Muscle layer of colon (tissue), 2 donors: ENCODE measurements at regions not wholly inside any gene's neighbourhood (a gene's known extent, or its start where the extent isn't known, plus 50 kb on each side); places are given as distances from the start of the nearest gene placed in this dataset.

Experiments used
- H3K27ac ChIP-seq: one replicate; pipeline ENCODE4 v1.7.0; 2013; ENCODE audit warnings: low read depth, mild to moderate bottlenecking, low read length, moderate library complexity
- H3K27me3 ChIP-seq, 2 donors: one replicate each; pipeline ENCODE4 v1.7.0; 2013; ENCODE audit warnings: low read length in 2 of 2, mild to moderate bottlenecking in 2 of 2; ENCODE audit not compliant: insufficient read depth in 2 of 2, control insufficient read depth in 1 of 2
- H3K36me3 ChIP-seq: one replicate; pipeline ENCODE4 v1.7.0; 2013; ENCODE audit warnings: mild to moderate bottlenecking, low read length; ENCODE audit not compliant: insufficient read depth
- H3K4me1 ChIP-seq: one replicate; pipeline ENCODE4 v1.7.0; 2013; ENCODE audit warnings: mild to moderate bottlenecking, low read length; ENCODE audit not compliant: insufficient read depth
- H3K4me3 ChIP-seq, 2 donors: one replicate each; pipeline ENCODE4 v1.7.0; 2013; ENCODE audit warnings: low read length in 2 of 2, low read depth in 1 of 2, mild to moderate bottlenecking in 1 of 2, moderate library complexity in 1 of 2
- H3K9ac ChIP-seq: one replicate; pipeline ENCODE4 v1.7.0; 2013; ENCODE audit warnings: low read length
- H3K9me3 ChIP-seq: one replicate; pipeline ENCODE4 v1.7.0; 2013; ENCODE audit warnings: mild to moderate bottlenecking, low read length
- donor health status: abdominal sarcoma.
- donor health status: Adenocarcinoma of cecum.

DNA sequence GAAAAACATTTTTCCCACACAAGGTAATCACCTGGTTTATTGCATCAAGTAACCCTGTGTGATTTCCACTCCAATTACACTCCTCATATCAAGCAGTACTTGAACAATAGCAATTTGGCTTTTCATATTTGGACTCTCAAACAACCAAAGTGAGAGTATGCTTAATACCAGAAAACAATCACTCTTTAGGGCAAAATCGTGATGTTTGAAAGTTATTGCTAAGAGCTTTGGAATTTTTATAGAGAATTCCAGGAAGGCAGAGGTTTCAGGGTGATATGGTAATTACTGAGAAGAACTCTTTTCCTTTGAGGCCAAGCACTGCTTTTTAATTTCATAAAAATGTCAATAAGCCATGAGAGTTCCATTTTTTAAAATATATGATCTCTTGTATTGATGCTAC is 779.5 kb upstream of the LRRTM1 start:
- Histone ChIP-seq H3K9me3 (no peaks in the 10 kb centered on the region), H3K9ac (no peak overlapping the region), H3K4me1 (no peaks in the 10 kb centered on the region), H3K27ac (no peak overlapping the region), H3K27me3 (no peaks in the 10 kb centered on the region), H3K4me3 (no peak overlapping the region), H3K36me3 (no peaks in the 10 kb centered on the region)

DNA sequence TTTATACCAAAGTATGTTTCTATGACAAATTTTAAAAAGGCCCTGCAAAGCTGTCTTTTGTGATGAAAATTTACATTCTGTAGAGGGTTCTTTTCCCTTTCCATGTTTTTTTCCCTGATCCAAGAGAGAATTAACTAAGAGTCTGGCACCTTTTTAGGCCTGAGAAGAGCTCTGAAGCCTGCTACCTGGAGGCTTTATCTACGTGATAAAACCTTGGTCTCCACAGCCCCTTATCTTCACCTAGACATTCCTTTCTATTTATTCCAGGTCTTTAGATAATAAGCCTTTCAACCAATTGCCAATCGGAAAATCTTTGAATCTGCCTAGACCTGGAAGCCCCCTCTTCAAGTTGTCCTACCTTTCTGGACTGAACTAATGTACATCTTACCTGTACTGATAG is 774.1 kb upstream of the LRRTM1 start:
- Histone ChIP-seq H3K4me3 (no peak overlapping the region), H3K9ac (no peak overlapping the region), H3K36me3 (no peaks in the 10 kb centered on the region), H3K27me3 (no peaks in the 10 kb centered on the region), H3K27ac (no peak overlapping the region), H3K4me1 (no peaks in the 10 kb centered on the region), H3K9me3 (no peaks in the 10 kb centered on the region)

DNA sequence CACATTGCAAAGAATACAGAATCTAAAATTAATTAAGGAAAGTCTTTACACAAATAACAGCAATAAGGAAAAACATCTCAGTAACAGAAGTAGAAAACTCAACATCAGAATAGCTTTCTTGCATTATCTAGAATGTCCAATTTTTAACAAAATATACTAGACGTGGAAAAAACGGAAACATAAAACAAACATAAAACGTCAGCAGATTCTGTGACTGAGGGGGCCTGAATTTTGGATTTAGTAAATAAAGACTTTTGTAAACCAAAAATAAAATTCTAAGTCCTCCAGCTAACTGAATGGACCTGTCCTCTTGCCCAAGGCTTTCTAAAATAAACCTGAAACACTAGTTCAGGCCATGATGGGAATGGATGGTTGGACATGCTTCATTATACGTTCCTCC is 773.5 kb upstream of the LRRTM1 start:
- Histone ChIP-seq H3K27ac (no peak overlapping the region), H3K4me1 (no peaks in the 10 kb centered on the region)

DNA sequence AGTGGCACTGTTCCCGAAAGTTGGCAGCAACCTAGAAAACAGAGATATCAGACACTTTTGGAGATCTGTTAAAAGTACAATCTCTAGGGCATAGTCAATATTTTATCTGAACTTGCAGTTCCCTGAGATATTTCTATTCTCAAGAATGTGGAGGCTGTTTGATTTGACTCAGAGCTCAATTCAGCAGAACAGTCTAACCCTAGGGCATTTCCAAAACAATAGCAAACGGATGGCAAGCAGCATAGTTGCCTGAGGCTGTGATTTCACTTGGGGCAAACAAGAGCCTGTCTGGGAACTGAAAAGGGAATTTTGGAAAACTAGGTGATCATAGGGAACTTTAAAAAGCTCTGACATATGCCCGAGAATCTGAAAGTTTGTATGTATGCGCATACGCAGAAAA is 772.8 kb upstream of the LRRTM1 start:
- Histone ChIP-seq H3K4me3 (no peak overlapping the region), H3K27me3 (no peaks in the 10 kb centered on the region), H3K36me3 (no peaks in the 10 kb centered on the region), H3K27ac (no peak overlapping the region), H3K9me3 (no peaks in the 10 kb centered on the region), H3K4me1 (no peaks in the 10 kb centered on the region), H3K9ac (no peak overlapping the region)

More for the DNA sequence above, 773.5 kb upstream of the LRRTM1 start:
- Histone ChIP-seq H3K9ac (no peak overlapping the region), H3K9me3 (no peaks in the 10 kb centered on the region), H3K36me3 (no peaks in the 10 kb centered on the region), H3K4me3 (no peak overlapping the region), H3K27me3 (no peaks in the 10 kb centered on the region)

DNA sequence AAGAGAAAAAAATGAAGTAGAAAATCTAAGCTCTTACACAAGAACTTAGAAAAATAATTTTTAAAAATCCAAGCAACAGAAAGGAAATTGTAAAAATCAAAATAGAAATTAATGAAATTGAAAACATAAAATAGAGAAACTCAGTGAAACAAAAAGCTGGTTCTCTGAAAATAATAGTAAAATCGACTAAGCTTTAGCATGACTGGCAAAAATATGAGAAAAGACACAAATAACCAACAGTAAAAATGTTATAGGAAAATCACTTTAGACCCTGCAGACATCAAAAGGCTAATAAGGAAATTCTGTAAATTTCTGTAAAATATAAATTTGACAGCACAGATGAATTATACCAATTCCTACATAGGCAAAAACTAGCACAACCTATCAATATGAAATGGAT is 768.9 kb upstream of the LRRTM1 start:
- no peak overlapping the region for H3K4me3 ChIP-seq
- H3K4me1 ChIP-seq = no peaks in the 10 kb centered on the region
- H3K27me3 ChIP-seq = no peaks in the 10 kb centered on the region
- no peaks in the 10 kb centered on the region for H3K36me3 ChIP-seq
- H3K9me3 ChIP-seq = no peaks in the 10 kb centered on the region
- H3K9ac ChIP-seq = no peak overlapping the region
- no peak overlapping the region for H3K27ac ChIP-seq

- Histone ChIP-seq H3K9ac (no peak overlapping the region), H3K9me3 (no peaks in the 10 kb centered on the region), H3K4me1 (no peaks in the 10 kb centered on the region), H3K27ac (no peak overlapping the region), H3K36me3 (no peaks in the 10 kb centered on the region), H3K4me3 (no peak overlapping the region), H3K27me3 (no peaks in the 10 kb centered on the region)
Observed at GRCh38 chr2:81068144-81068543, 763.6 kb upstream of the LRRTM1 start.

- H3K27ac ChIP-seq = no peak overlapping the region
- H3K4me3 ChIP-seq = no peak overlapping the region
- no peaks in the 10 kb centered on the region for H3K4me1 ChIP-seq
- no peak overlapping the region for H3K9ac ChIP-seq
- no peaks in the 10 kb centered on the region for H3K9me3 ChIP-seq
- no peaks in the 10 kb centered on the region for H3K36me3 ChIP-seq
- H3K27me3 ChIP-seq = no peaks in the 10 kb centered on the region
Observed at GRCh38 chr2:81061016-81061415, 756.5 kb upstream of the LRRTM1 start.

GRCh38 chr2:81050580-81051095 is 746.1 kb upstream of the LRRTM1 start:
- H3K36me3 ChIP-seq = no peaks in the 10 kb centered on the region
- H3K9ac ChIP-seq = no peak overlapping the region
- no peaks in the 10 kb centered on the region for H3K27me3 ChIP-seq
- H3K4me1 ChIP-seq = no peaks in the 10 kb centered on the region
- H3K4me3 ChIP-seq = no peak overlapping the region
- H3K9me3 ChIP-seq = no peaks in the 10 kb centered on the region
- no peak overlapping the region for H3K27ac ChIP-seq

GRCh38 chr2:81043681-81044080 is 739.1 kb upstream of the LRRTM1 start:
- Histone ChIP-seq H3K4me1 (no peaks in the 10 kb centered on the region), H3K27ac (no peak overlapping the region), H3K9ac (no peak overlapping the region), H3K27me3 (no peaks in the 10 kb centered on the region), H3K4me3 (no peak overlapping the region), H3K36me3 (no peaks in the 10 kb centered on the region), H3K9me3 (no peaks in the 10 kb centered on the region)

DNA sequence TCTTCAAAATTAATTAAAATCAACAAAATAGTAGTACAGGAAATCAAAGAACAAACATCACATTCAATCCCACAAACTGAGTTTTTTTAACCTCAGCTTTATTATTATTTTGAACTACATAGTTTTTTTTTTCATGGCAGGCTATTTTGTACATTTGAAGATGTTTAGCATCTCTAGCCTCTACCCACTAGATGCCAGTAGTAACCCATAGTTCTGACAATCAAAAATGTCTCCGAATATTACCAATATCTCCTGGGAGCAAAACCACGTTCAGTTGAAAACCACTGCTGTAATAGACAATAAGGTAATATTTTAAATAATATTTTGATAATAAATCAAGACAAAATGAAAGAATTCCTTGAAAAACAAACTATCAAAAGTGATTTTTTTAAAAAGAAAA is 702.6 kb upstream of the LRRTM1 start:
- Histone ChIP-seq H3K36me3 (no peaks in the 10 kb centered on the region), H3K27me3 (no peaks in the 10 kb centered on the region), H3K9ac (no peak overlapping the region), H3K27ac (no peak overlapping the region), H3K4me1 (no peaks in the 10 kb centered on the region), H3K9me3 (no peaks in the 10 kb centered on the region), H3K4me3 (no peak overlapping the region)

DNA sequence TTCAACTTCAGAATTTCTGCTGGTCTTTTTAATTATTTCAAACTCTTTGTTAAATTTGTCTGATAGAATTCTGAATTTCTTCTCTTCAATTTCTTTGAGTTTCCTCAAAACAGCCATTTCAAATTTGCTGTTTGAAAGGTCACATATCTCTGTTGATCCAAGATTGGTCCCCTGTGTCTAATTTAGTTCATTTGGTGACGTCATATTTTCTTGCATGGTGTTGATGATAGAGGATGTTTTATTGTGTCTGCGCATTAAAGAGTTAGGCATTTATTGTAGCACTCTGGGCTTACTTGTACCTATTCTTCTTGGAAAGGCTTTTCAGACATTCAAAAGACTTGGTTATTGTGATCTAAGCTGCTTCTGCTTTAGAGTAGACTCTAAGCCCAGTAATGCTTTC is 698.4 kb upstream of the LRRTM1 start:
- Histone ChIP-seq H3K27me3 (no peaks in the 10 kb centered on the region), H3K27ac (no peak overlapping the region), H3K9me3 (no peaks in the 10 kb centered on the region), H3K4me3 (no peak overlapping the region), H3K4me1 (no peaks in the 10 kb centered on the region), H3K36me3 (no peaks in the 10 kb centered on the region), H3K9ac (no peak overlapping the region)

DNA sequence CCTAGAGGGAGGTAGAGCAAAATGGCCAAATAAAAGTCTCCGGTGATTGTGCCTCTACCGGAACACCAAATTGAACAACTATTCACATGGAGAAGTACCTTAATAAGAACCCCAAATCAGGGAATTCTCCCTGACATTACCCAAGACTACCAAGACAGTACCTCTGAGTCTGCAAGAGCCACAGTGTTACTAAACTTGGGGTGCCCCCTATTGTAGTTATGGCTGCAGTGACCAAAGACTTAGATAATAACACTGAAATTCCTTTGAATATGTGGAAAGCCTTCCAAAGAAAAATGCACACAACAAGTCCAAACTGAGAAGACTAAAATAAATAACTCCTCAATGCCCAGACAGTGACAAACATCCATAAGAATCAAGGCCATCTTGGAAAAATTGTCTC is 682.9 kb upstream of the LRRTM1 start:
- no peak overlapping the region for H3K9ac ChIP-seq
- no peaks in the 10 kb centered on the region for H3K9me3 ChIP-seq
- H3K4me1 ChIP-seq = no peaks in the 10 kb centered on the region
- no peak overlapping the region for H3K4me3 ChIP-seq
- H3K27ac ChIP-seq = no peak overlapping the region
- H3K36me3 ChIP-seq = no peaks in the 10 kb centered on the region
- H3K27me3 ChIP-seq = no peaks in the 10 kb centered on the region
